Naive B cell (primary cell): ENCODE measurements at regions not wholly inside any gene's neighbourhood (a gene's known extent, or its start where the extent isn't known, plus 50 kb on each side); places are given as distances from the start of the nearest gene placed in this dataset.

Source experiments
- ATAC-seq, 2 donors: fragments of 150-1000 bp; cut with Tn5 transposase; 2 replicates each; pipeline ENCODE4 v1.10.0; 2021; ENCODE audit warnings: low read depth in 2 of 2, mild to moderate bottlenecking in 2 of 2, moderate library complexity in 2 of 2
- DNase-seq: peaks from one replicate; pipeline ENCODE4 v3.0.0; 2022
- H3K27ac Mint-ChIP-seq, 6 donors: one replicate each; pipeline ENCODE4 v1.8.0; 2020 to 2022; ENCODE audit warnings: mild to moderate bottlenecking in 6 of 6, mixed read lengths in 6 of 6, moderate library complexity in 5 of 6, inconsistent platforms in 2 of 6
- H3K27me3 Mint-ChIP-seq, 3 donors: one replicate each; pipeline ENCODE4 v1.8.0; 2021 to 2022; ENCODE audit warnings: mixed read lengths in 3 of 3, mild to moderate bottlenecking in 1 of 3
- H3K36me3 Mint-ChIP-seq, 2 donors: one replicate each; pipeline ENCODE4 v1.8.0; 2020 to 2022; ENCODE audit warnings: mixed read lengths in 2 of 2, inconsistent platforms in 1 of 2, mild to moderate bottlenecking in 1 of 2
- H3K4me1 Mint-ChIP-seq, 3 donors: one replicate each; pipeline ENCODE4 v1.8.0; 2020 to 2022; ENCODE audit warnings: mixed read lengths in 3 of 3, inconsistent platforms in 1 of 3, mild to moderate bottlenecking in 1 of 3, moderate library complexity in 1 of 3
- H3K4me3 Mint-ChIP-seq, 8 donors: one replicate each; pipeline ENCODE4 v1.8.0; 2020 to 2022; ENCODE audit warnings: mild to moderate bottlenecking in 8 of 8, mixed read lengths in 8 of 8, moderate library complexity in 8 of 8, inconsistent platforms in 2 of 8
- H3K9me3 Mint-ChIP-seq, 7 donors: one replicate each; pipeline ENCODE4 v1.8.0; 2020 to 2022; ENCODE audit warnings: mixed read lengths in 7 of 7, mild to moderate bottlenecking in 5 of 7, inconsistent platforms in 2 of 7, moderate library complexity in 1 of 7

GRCh38 chr2:19484736-19485135 is 126.3 kb upstream of the OSR1 start:
- no peaks in the 10 kb centered on the region for H3K4me1 Mint-ChIP-seq
- DNase-seq (no peak), ATAC-seq (no peak)
- no peak overlapping the region for H3K27ac Mint-ChIP-seq
- H3K36me3 Mint-ChIP-seq: no peaks in the 10 kb centered on the region
- no peak overlapping the region for H3K4me3 Mint-ChIP-seq
- peaks cover 6 to 13% (median 11%) of the 10 kb centered on the region in 3 donors for H3K27me3 Mint-ChIP-seq
- peaks cover 0 to 8% (median 0%) of the 10 kb centered on the region in 7 donors for H3K9me3 Mint-ChIP-seq

GRCh38 chr2:19480673-19481072 is 122.2 kb upstream of the OSR1 start:
- Mint-ChIP-seq H3K36me3 (no peaks in the 10 kb centered on the region), H3K27me3 (peaks cover 0 to 18% (median 16%) of the 10 kb centered on the region in 3 donors), H3K27ac (no peak overlapping the region), H3K4me1 (no peaks in the 10 kb centered on the region), H3K9me3 (peaks cover 0 to 4% (median 0%) of the 10 kb centered on the region in 7 donors), H3K4me3 (no peak overlapping the region)
- DNase-seq (no peak), ATAC-seq (no peak)

- ATAC-seq: no peak
- H3K27me3 Mint-ChIP-seq: peaks cover 6 to 18% (median 16%) of the 10 kb centered on the region in 3 donors
- H3K4me1 Mint-ChIP-seq: no peaks in the 10 kb centered on the region
- peaks cover 0 to 4% (median 0%) of the 10 kb centered on the region in 7 donors for H3K9me3 Mint-ChIP-seq
- DNase-seq: no peak
- H3K27ac Mint-ChIP-seq: no peak overlapping the region
- no peaks in the 10 kb centered on the region for H3K36me3 Mint-ChIP-seq
- H3K4me3 Mint-ChIP-seq: no peak overlapping the region
These were observed 121.2 kb upstream of the OSR1 start for GRCh38 chr2:19479666-19480065.

GRCh38 chr2:19478409-19478808 is 120.0 kb upstream of the OSR1 start:
- Mint-ChIP-seq H3K27me3 (peaks cover 6 to 30% (median 23%) of the 10 kb centered on the region in 3 donors), H3K27ac (no peak overlapping the region), H3K4me3 (no peak overlapping the region), H3K4me1 (peaks cover 0 to 3% (median 2%) of the 10 kb centered on the region in 3 donors), H3K9me3 (peaks cover 0 to 6% (median 2%) of the 10 kb centered on the region in 7 donors), H3K36me3 (no peaks in the 10 kb centered on the region)
- ATAC-seq: no peak
- DNase-seq: no peak

GRCh38 chr2:19476327-19476726 is 117.9 kb upstream of the OSR1 start:
- Mint-ChIP-seq H3K27ac (no peak overlapping the region), H3K27me3 (peaks cover 12 to 37% (median 36%) of the 10 kb centered on the region in 3 donors), H3K36me3 (no peaks in the 10 kb centered on the region), H3K4me1 (peaks cover 0 to 3% (median 2%) of the 10 kb centered on the region in 3 donors), H3K9me3 (peaks cover 0 to 6% (median 2%) of the 10 kb centered on the region in 7 donors), H3K4me3 (no peak overlapping the region)
- ATAC-seq (no peak), DNase-seq (no peak)

GRCh38 chr2:19474128-19474527 is 115.7 kb upstream of the OSR1 start:
- ATAC-seq (no peak), DNase-seq (no peak)
- H3K27me3 Mint-ChIP-seq: peaks cover 15 to 32% (median 31%) of the 10 kb centered on the region in 3 donors
- no peak overlapping the region for H3K27ac Mint-ChIP-seq
- H3K9me3 Mint-ChIP-seq: peaks cover 0 to 5% (median 2%) of the 10 kb centered on the region in 7 donors
- H3K4me3 Mint-ChIP-seq: no peak overlapping the region
- no peaks in the 10 kb centered on the region for H3K36me3 Mint-ChIP-seq
- peaks cover 0 to 3% (median 2%) of the 10 kb centered on the region in 3 donors for H3K4me1 Mint-ChIP-seq

- H3K4me1 Mint-ChIP-seq: peaks cover 0 to 3% (median 2%) of the 10 kb centered on the region in 3 donors
- DNase-seq (no peak), ATAC-seq (no peak)
- no peak overlapping the region for H3K27ac Mint-ChIP-seq
- H3K36me3 Mint-ChIP-seq: no peaks in the 10 kb centered on the region
- H3K27me3 Mint-ChIP-seq: peaks cover 15 to 32% (median 31%) of the 10 kb centered on the region in 3 donors
- peaks cover 0 to 5% (median 2%) of the 10 kb centered on the region in 7 donors for H3K9me3 Mint-ChIP-seq
- peak overlapping the region in 1 of 8 donors; percentile 57 for H3K4me3 Mint-ChIP-seq
These were observed 114.9 kb upstream of the OSR1 start for GRCh38 chr2:19473350-19473749.

GRCh38 chr2:19472391-19472978 is 114.1 kb upstream of the OSR1 start:
- Mint-ChIP-seq H3K4me1 (peaks cover 0 to 3% (median 2%) of the 10 kb centered on the region in 3 donors), H3K27ac (no peak overlapping the region), H3K4me3 (no peak overlapping the region), H3K36me3 (no peaks in the 10 kb centered on the region), H3K9me3 (peaks cover 0 to 5% (median 2%) of the 10 kb centered on the region in 7 donors), H3K27me3 (peaks cover 15 to 29% (median 29%) of the 10 kb centered on the region in 3 donors)
- ATAC-seq (no peak), DNase-seq (no peak)

GRCh38 chr2:19471491-19471890 is 113.1 kb upstream of the OSR1 start:
- ATAC-seq (no peak), DNase-seq (no peak)
- H3K4me1 Mint-ChIP-seq: peaks cover 0 to 3% (median 2%) of the 10 kb centered on the region in 3 donors
- no peak overlapping the region for H3K4me3 Mint-ChIP-seq
- H3K27ac Mint-ChIP-seq: no peak overlapping the region
- H3K27me3 Mint-ChIP-seq: peaks cover 15 to 22% (median 21%) of the 10 kb centered on the region in 3 donors
- peaks cover 0 to 6% (median 2%) of the 10 kb centered on the region in 7 donors for H3K9me3 Mint-ChIP-seq
- H3K36me3 Mint-ChIP-seq: no peaks in the 10 kb centered on the region

- no peak overlapping the region for H3K4me3 Mint-ChIP-seq
These were observed 107.6 kb upstream of the OSR1 start for GRCh38 chr2:19465978-19466377.

GRCh38 chr2:19462256-19462645 is 103.8 kb upstream of the OSR1 start:
- no peak for ATAC-seq
- no peak overlapping the region for H3K4me3 Mint-ChIP-seq
- H3K9me3 Mint-ChIP-seq: peaks cover 0 to 6% (median 0%) of the 10 kb centered on the region in 7 donors
- H3K27ac Mint-ChIP-seq: no peak overlapping the region
- H3K27me3 Mint-ChIP-seq: peaks cover 0 to 17% (median 0%) of the 10 kb centered on the region in 3 donors
- H3K36me3 Mint-ChIP-seq: no peaks in the 10 kb centered on the region
- H3K4me1 Mint-ChIP-seq: no peaks in the 10 kb centered on the region
- no peak for DNase-seq

More at GRCh38 chr2:19465978-19466377, 107.6 kb upstream of the OSR1 start:
- Mint-ChIP-seq H3K27ac (no peak overlapping the region), H3K36me3 (no peaks in the 10 kb centered on the region), H3K27me3 (peaks cover 0 to 13% (median 0%) of the 10 kb centered on the region in 3 donors), H3K4me1 (no peaks in the 10 kb centered on the region), H3K9me3 (peaks cover 0 to 8% (median 2%) of the 10 kb centered on the region in 7 donors)
- no peak for ATAC-seq
- no peak for DNase-seq

- no peaks in the 10 kb centered on the region for H3K4me1 Mint-ChIP-seq
- H3K36me3 Mint-ChIP-seq: no peaks in the 10 kb centered on the region
- peaks cover 0 to 6% (median 0%) of the 10 kb centered on the region in 7 donors for H3K9me3 Mint-ChIP-seq
- H3K27ac Mint-ChIP-seq: no peak overlapping the region
- no peak for DNase-seq
- H3K4me3 Mint-ChIP-seq: no peak overlapping the region
- H3K27me3 Mint-ChIP-seq: peaks cover 0 to 17% (median 0%) of the 10 kb centered on the region in 3 donors
- no peak for ATAC-seq
These were observed 103.3 kb upstream of the OSR1 start for GRCh38 chr2:19461504-19462255.

GRCh38 chr2:19460761-19461160 is 102.3 kb upstream of the OSR1 start:
- H3K27me3 Mint-ChIP-seq: peaks cover 0 to 17% (median 0%) of the 10 kb centered on the region in 3 donors

More at GRCh38 chr2:19460761-19461160, 102.3 kb upstream of the OSR1 start:
- DNase-seq: no peak
- no peaks in the 10 kb centered on the region for H3K36me3 Mint-ChIP-seq
- no peak overlapping the region for H3K27ac Mint-ChIP-seq
- H3K4me1 Mint-ChIP-seq: no peaks in the 10 kb centered on the region
- no peak overlapping the region for H3K4me3 Mint-ChIP-seq
- ATAC-seq: no peak
- H3K9me3 Mint-ChIP-seq: peaks cover 0 to 6% (median 0%) of the 10 kb centered on the region in 7 donors
